ENCODE measurements at regions not wholly inside any gene's neighbourhood (a gene's known extent, or its start where the extent isn't known, plus 50 kb on each side); places are given as distances from the start of the nearest gene placed in this dataset.

- H3K79me2 ChIP-seq (ENCODE audit: control insufficient read depth, insufficient read depth, low read length): no peaks in the 10 kb centered on the region
- H2AFZ ChIP-seq (ENCODE audit: control insufficient read depth, low read depth, low read length): no peak overlapping the region
- no peak overlapping the region for H3K4me3 ChIP-seq
- no peaks in the 10 kb centered on the region for H4K20me1 ChIP-seq (ENCODE audit: control insufficient read depth, insufficient read depth)
- no peak overlapping the region for H3K4me2 ChIP-seq (ENCODE audit: control insufficient read depth, insufficient read depth)
- DNase-seq (ENCODE audit: low read depth, low spot score) (no peak), FAIRE-seq (no peak), ATAC-seq (no peak)
- intact Hi-C loops (cut with micrococcal nuclease; ENCODE audit: unreplicated experiment): no loop called here
- in situ Hi-C loops (cut with MboI): no loop called here
- H3K9me3 ChIP-seq (replicated peaks; ENCODE audit: control insufficient read depth, insufficient read depth, low read length): no peaks in the 10 kb centered on the region
- H3K36me3 ChIP-seq (ENCODE audit: control insufficient read depth in 2 of 2, insufficient read depth in 2 of 2, low read length in 1 of 2): no peaks in the 10 kb centered on the region
- SMC1A ChIA-PET (ENCODE audit: uncharacterized antibody, unreplicated experiment): interaction anchor here (1.8 to 1.9 kb wide), 2 partner anchors 14 to 31 kb away, joined by 4 to 6 read pairs; no protein-coding TSS in a partner anchor
- H3K27ac ChIP-seq (ENCODE audit: control insufficient read depth, insufficient read depth): no peak overlapping the region
- TF ChIP-seq ZNF687 (IDR thresholded peaks at IDR 0.05): no peak
- no peak for TF ChIP-seq YY1 (IDR thresholded peaks at IDR 0.05; ENCODE audit: low read depth, low read length)
- no peak for TF ChIP-seq SMC3 (IDR thresholded peaks at IDR 0.05; ENCODE audit: borderline replicate concordance, low read length)
- RAD21 ChIA-PET (ENCODE audit: unreplicated experiment): no interaction called here
- H3K27me3 ChIP-seq (replicated peaks in 1 of 2; ENCODE audit: control insufficient read depth in 2 of 2, insufficient read depth in 2 of 2, low read length in 1 of 2): no peaks in the 10 kb centered on the region
- POLR2A ChIA-PET: interaction anchor here (1.2 kb wide), 1 partner anchor 37 kb away, joined by 8 read pairs; no protein-coding TSS in a partner anchor
- H3K4me1 ChIP-seq (ENCODE audit: control insufficient read depth, insufficient read depth, low read length): no peaks in the 10 kb centered on the region; the same call in 1 of the 2 replicates
- CTCF ChIA-PET: interaction anchor here (1.0 to 1.4 kb wide), 3 partner anchors 9 to 30 kb away, joined by 3 to 4 read pairs (median 3); no protein-coding TSS in a partner anchor
- BruUV-seq (replicated peaks): no TSS peak
- H3K9ac ChIP-seq (ENCODE audit: control insufficient read depth, insufficient read depth, low read length): no peak overlapping the region
These were observed 187.7 kb downstream of the TMTC3 start for GRCh38 chr12:88329833-88330232.
